BJ (cell line): ENCODE measurements at regions not wholly inside any gene's neighbourhood (a gene's known extent, or its start where the extent isn't known, plus 50 kb on each side); places are given as distances from the start of the nearest gene placed in this dataset.

Experiments
- CTCF ChIA-PET: fragments of 350-600 bp; formaldehyde crosslinking; extraction: SDS; loops from one replicate; lab custom pipeline; 2021; ENCODE audit warnings: antibody characterized with exemption, inconsistent platforms; lab: Yijun Ruan, JAX
- POLR2A ChIA-PET: fragments of 300-600 bp; sonication (Branson Sonifier 250); formaldehyde crosslinking; extraction: SDS; loops from one replicate; lab custom pipeline; 2021; ENCODE audit warnings: antibody characterized with exemption; lab: Charles Lee
- DNase-seq: peaks from one replicate; pipeline ENCODE4 v3.0.0-alpha.2; 2011; ENCODE audit warnings: low read depth
- H3K27me3 ChIP-seq: 2 replicates; pipeline ENCODE4 v1.6.0; 2011; ENCODE audit warnings: low read length; ENCODE audit not compliant: control insufficient read depth, insufficient read depth
- H3K36me3 ChIP-seq: 2 replicates; pipeline ENCODE4 v1.5.1; 2011; ENCODE audit warnings: low read length; ENCODE audit not compliant: control insufficient read depth, insufficient read depth
- H3K4me3 ChIP-seq: 2 replicates; pipeline ENCODE4 v1.5.1; 2011; ENCODE audit warnings: low read depth, mild to moderate bottlenecking, control low read depth, low read length
- TF ChIP-seq, protein P1 (sequence below): IDR thresholded peaks from 2 replicates; pipeline ENCODE4 v1.5.1; 2011; ENCODE audit warnings: low read depth, mild to moderate bottlenecking, control low read depth, inconsistent platforms, low read length, moderate library complexity; ENCODE audit not compliant: insufficient read depth

- CTCF ChIA-PET = no interaction called here
- POLR2A ChIA-PET = no interaction called here
- H3K27me3 ChIP-seq = no peaks in the 10 kb centered on the region
- no peaks in the 10 kb centered on the region for H3K36me3 ChIP-seq
- H3K4me3 ChIP-seq = no peak overlapping the region
- DNase-seq = no peak
- TF ChIP-seq, protein P1, sequence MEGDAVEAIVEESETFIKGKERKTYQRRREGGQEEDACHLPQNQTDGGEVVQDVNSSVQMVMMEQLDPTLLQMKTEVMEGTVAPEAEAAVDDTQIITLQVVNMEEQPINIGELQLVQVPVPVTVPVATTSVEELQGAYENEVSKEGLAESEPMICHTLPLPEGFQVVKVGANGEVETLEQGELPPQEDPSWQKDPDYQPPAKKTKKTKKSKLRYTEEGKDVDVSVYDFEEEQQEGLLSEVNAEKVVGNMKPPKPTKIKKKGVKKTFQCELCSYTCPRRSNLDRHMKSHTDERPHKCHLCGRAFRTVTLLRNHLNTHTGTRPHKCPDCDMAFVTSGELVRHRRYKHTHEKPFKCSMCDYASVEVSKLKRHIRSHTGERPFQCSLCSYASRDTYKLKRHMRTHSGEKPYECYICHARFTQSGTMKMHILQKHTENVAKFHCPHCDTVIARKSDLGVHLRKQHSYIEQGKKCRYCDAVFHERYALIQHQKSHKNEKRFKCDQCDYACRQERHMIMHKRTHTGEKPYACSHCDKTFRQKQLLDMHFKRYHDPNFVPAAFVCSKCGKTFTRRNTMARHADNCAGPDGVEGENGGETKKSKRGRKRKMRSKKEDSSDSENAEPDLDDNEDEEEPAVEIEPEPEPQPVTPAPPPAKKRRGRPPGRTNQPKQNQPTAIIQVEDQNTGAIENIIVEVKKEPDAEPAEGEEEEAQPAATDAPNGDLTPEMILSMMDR = no peak
Measured at GRCh38 chr2:147364597-147364996, 480.2 kb upstream of the ACVR2A start.

GRCh38 chr2:147363181-147363580 lies 481.6 kb upstream of the ACVR2A start:
- DNase-seq = no peak
- H3K27me3 ChIP-seq = no peaks in the 10 kb centered on the region
- ChIA-PET CTCF (interaction anchor here (1.1 kb wide), 1 partner anchor 9 kb away, joined by 3 read pairs; no protein-coding TSS in a partner anchor), POLR2A (no interaction called here)
- no peaks in the 10 kb centered on the region for H3K36me3 ChIP-seq
- H3K4me3 ChIP-seq = no peak overlapping the region
- TF ChIP-seq, protein P1 = no peak

GRCh38 chr2:147358375-147358774 lies 486.5 kb upstream of the ACVR2A start:
- no peak overlapping the region for H3K4me3 ChIP-seq
- DNase-seq = no peak
- POLR2A ChIA-PET = no interaction called here
- TF ChIP-seq, protein P1 = no peak
- no peaks in the 10 kb centered on the region; the same call in 1 of the 2 replicates for H3K27me3 ChIP-seq
- CTCF ChIA-PET = no interaction called here
- no peaks in the 10 kb centered on the region for H3K36me3 ChIP-seq

GRCh38 chr2:147356157-147356556 lies 488.7 kb upstream of the ACVR2A start:
- CTCF ChIA-PET = no interaction called here
- TF ChIP-seq, protein P1 = no peak
- Histone ChIP-seq H3K27me3 (no peaks in the 10 kb centered on the region; the same call in 1 of the 2 replicates), H3K36me3 (no peaks in the 10 kb centered on the region), H3K4me3 (no peak overlapping the region)
- POLR2A ChIA-PET = interaction anchor here (0.7 kb wide), 1 partner anchor 549 kb away, joined by 4 read pairs; no protein-coding TSS in a partner anchor
- no peak for DNase-seq

GRCh38 chr2:147355706-147356105 lies 489.1 kb upstream of the ACVR2A start:
- Histone ChIP-seq H3K36me3 (no peaks in the 10 kb centered on the region), H3K4me3 (no peak overlapping the region), H3K27me3 (no peaks in the 10 kb centered on the region; the same call in 1 of the 2 replicates)
- TF ChIP-seq, protein P1 = no peak
- POLR2A ChIA-PET = interaction anchor here (0.7 kb wide), 1 partner anchor 549 kb away, joined by 4 read pairs; no protein-coding TSS in a partner anchor
- DNase-seq = no peak
- CTCF ChIA-PET = no interaction called here
